ENCODE measurements at regions not wholly inside any gene's neighbourhood (a gene's known extent, or its start where the extent isn't known, plus 50 kb on each side); places are given as distances from the start of the nearest gene placed in this dataset.
A peak's percentile ranks its signal among the peaks of the same experiment; 100 is the strongest.

DNA sequence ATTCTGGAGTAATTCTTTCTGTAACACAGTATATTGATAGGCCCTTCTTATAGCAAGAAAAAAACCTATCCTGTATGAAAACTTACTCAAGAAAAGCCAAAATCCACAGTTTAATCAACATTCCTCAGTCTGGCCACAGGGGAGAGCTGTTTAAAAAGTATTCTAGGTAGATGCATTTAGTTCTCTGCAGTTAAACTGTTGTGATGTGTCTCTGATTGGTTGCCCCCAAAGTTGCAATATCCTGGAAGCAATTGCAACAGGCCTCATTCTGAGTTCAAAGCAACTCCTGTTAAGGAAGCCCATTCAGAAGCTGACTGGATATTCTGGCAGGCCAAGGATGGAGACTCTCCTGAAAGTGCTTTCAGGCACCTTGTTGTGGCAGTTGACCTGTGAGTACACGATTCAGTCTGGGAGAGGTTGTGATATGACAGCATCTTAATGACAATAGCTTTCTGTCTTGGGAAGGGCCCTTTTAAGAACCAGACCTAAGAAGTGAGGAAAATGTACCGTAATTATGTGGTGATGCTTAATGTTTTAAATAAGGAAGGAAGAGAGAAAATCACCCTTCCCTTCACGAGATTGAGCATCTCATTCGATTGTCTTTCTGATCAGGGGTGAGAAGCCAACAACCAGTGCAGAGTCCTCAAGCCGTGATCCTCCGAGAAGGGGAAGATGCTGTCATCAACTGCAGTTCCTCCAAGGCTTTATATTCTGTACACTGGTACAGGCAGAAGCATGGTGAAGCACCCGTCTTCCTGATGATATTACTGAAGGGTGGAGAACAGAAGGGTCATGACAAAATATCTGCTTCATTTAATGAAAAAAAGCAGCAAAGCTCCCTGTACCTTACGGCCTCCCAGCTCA, 420.7 kb downstream of the DAD1 start:
- ATAC-seq, result peak; percentile 38; the same call in 1 of the 3 replicates
- no peak overlapping the region for H3K9ac ChIP-seq (ENCODE audit: control insufficient read depth, insufficient read depth, low read length)
- POLR2A ChIA-PET, result interaction anchor here (0.5 kb wide), 1 partner anchor 117 kb away, joined by 3 read pairs; no protein-coding TSS in a partner anchor
- no peaks in the 10 kb centered on the region for H3K79me2 ChIP-seq (ENCODE audit: control insufficient read depth, insufficient read depth, low read length)
- FAIRE-seq, result no peak
- RAD21 ChIA-PET (ENCODE audit: unreplicated experiment), result interaction anchor here (1.2 kb wide), 1 partner anchor 212 kb away, joined by 3 read pairs; no protein-coding TSS in a partner anchor
- no peak for TF ChIP-seq TARDBP (IDR thresholded peaks at IDR 0.05; ENCODE audit: borderline replicate concordance)
- TF ChIP-seq NR2C2 (IDR thresholded peaks at IDR 0.05; ENCODE audit: borderline replicate concordance, control insufficient read depth, insufficient read length, low read depth), result no peak
- TF ChIP-seq CTCF (IDR thresholded peaks at IDR 0.05 in 2 of 3, conservative IDR thresholded peaks at IDR 0.05 in 1 of 3; ENCODE audit: control insufficient read depth in 2 of 3, extremely low read depth in 1 of 3, insufficient read depth in 1 of 3, low read depth in 3 of 3, low read length in 3 of 3), result peak in 1 of 3 experiments; percentile 20; a peak in 2 of 6 replicates
- TF ChIP-seq RAD21 (IDR thresholded peaks at IDR 0.05; ENCODE audit: insufficient read depth, low read depth, low read length), result peak; percentile 23; the same call in 1 of the 2 replicates
- H2AFZ ChIP-seq (ENCODE audit: control insufficient read depth, low read depth, low read length), result no peak overlapping the region
- no peak overlapping the region for H3K4me3 ChIP-seq
- no peak overlapping the region for H3K27ac ChIP-seq (ENCODE audit: control insufficient read depth, insufficient read depth)
- 36% methylated on average over 8 of the region's 8 CpGs for WGBS (ENCODE audit: insufficient coverage, insufficient replicate concordance, low lambda C conversion rate, missing lambda C conversion rate)
- H4K20me1 ChIP-seq (ENCODE audit: control insufficient read depth, insufficient read depth), result no peaks in the 10 kb centered on the region
- no TSS peak for BruUV-seq (replicated peaks)
- SMC1A ChIA-PET (ENCODE audit: uncharacterized antibody, unreplicated experiment), result interaction anchor here (0.6 to 1.6 kb wide), 5 partner anchors 10 to 109 kb away, joined by 3 to 5 read pairs (median 3); no protein-coding TSS in a partner anchor
- H3K4me1 ChIP-seq (ENCODE audit: control insufficient read depth, insufficient read depth, low read length), result no peaks in the 10 kb centered on the region
- peaks cover 0 to 2% of the 10 kb centered on the region in 2 experiments; a peak in 1 of 4 replicates for H3K27me3 ChIP-seq (replicated peaks in 1 of 2; ENCODE audit: control insufficient read depth in 2 of 2, insufficient read depth in 2 of 2, low read length in 1 of 2)
- CTCF ChIA-PET, result interaction anchor here (1.0 to 2.9 kb wide), 4 partner anchors 13 to 56 kb away, joined by 3 to 11 read pairs (median 6); no protein-coding TSS in a partner anchor
- H3K9me3 ChIP-seq (replicated peaks; ENCODE audit: control insufficient read depth, insufficient read depth, low read length), result no peaks in the 10 kb centered on the region
- no peak overlapping the region for H3K4me2 ChIP-seq (ENCODE audit: control insufficient read depth, insufficient read depth)
- no peaks in the 10 kb centered on the region for H3K36me3 ChIP-seq (ENCODE audit: control insufficient read depth in 2 of 2, insufficient read depth in 2 of 2, low read length in 1 of 2)
- DNase-seq (ENCODE audit: low read depth, low spot score), result no peak
- intact Hi-C loops (cut with micrococcal nuclease; ENCODE audit: unreplicated experiment) (loop anchor here (5.0 to 10.0 kb wide), 4 partner anchors 34 to 209 kb away; no protein-coding TSS in a partner anchor), in situ Hi-C loops (cut with MboI) (no loop called here)
